H9 (cell line): ENCODE measurements at regions not wholly inside any gene's neighbourhood (a gene's known extent, or its start where the extent isn't known, plus 50 kb on each side); places are given as distances from the start of the nearest gene placed in this dataset.
"Not testable (repeated sequence)": the region's sequence is repeated elsewhere in the genome, so short reads cannot be mapped to it uniquely, and the experiment has no call there.

Source experiments
- DNase-seq: peaks from one replicate; pipeline ENCODE4 v3.0.0-alpha.2; 2017
- H2AFZ ChIP-seq: one replicate; pipeline ENCODE4 v1.6.1; 2013; ENCODE audit warnings: mild to moderate bottlenecking, low read length, control low read depth, moderate library complexity
- H2AK5ac ChIP-seq: 2 replicates; pipeline ENCODE4 v1.6.1; 2013; ENCODE audit warnings: low read length, control low read depth, mixed read lengths; ENCODE audit not compliant: insufficient read length
- H2BK120ac ChIP-seq: one replicate; pipeline ENCODE4 v1.6.1; 2013; ENCODE audit warnings: low read depth, mild to moderate bottlenecking, low read length, control low read depth, inconsistent platforms; ENCODE audit not compliant: poor library complexity, severe bottlenecking
- H2BK12ac ChIP-seq: 2 replicates; pipeline ENCODE4 v1.6.1; 2013; ENCODE audit warnings: low read length, control low read depth, mixed read lengths, low read depth; ENCODE audit not compliant: insufficient read length
- H2BK15ac ChIP-seq: 2 replicates; pipeline ENCODE4 v1.6.1; 2013; ENCODE audit warnings: low read depth, low read length, control low read depth
- H2BK20ac ChIP-seq: one replicate; pipeline ENCODE4 v1.6.1; 2013; ENCODE audit warnings: low read depth, mild to moderate bottlenecking, low read length, control low read depth, inconsistent platforms; ENCODE audit not compliant: poor library complexity, severe bottlenecking
- H2BK5ac ChIP-seq: 2 replicates; pipeline ENCODE4 v1.6.1; 2013; ENCODE audit warnings: low read length, control low read depth, mixed read lengths; ENCODE audit not compliant: insufficient read length
- H3K14ac ChIP-seq: 2 replicates; pipeline ENCODE4 v1.6.1; 2013; ENCODE audit warnings: low read length, control low read depth; ENCODE audit not compliant: insufficient read depth
- H3K18ac ChIP-seq: 2 replicates; pipeline ENCODE4 v1.6.1; 2013; ENCODE audit warnings: low read depth, mild to moderate bottlenecking, mixed read lengths, low read length, control low read depth; ENCODE audit not compliant: insufficient read length
- H3K23ac ChIP-seq: 2 replicates; pipeline ENCODE4 v1.6.1; 2013; ENCODE audit warnings: low read length, control low read depth, mixed read lengths, low read depth; ENCODE audit not compliant: insufficient read length
- H3K23me2 ChIP-seq: 2 replicates; pipeline ENCODE4 v1.6.1; 2013; ENCODE audit warnings: low read depth, mild to moderate bottlenecking, mixed read lengths, low read length, control low read depth; ENCODE audit not compliant: insufficient read length, poor library complexity, severe bottlenecking
- H3K27ac ChIP-seq: 2 replicates; pipeline ENCODE4 v1.5.1; 2013; ENCODE audit warnings: low read length, control low read depth, mixed read lengths, low read depth; ENCODE audit not compliant: insufficient read length
- H3K27me3 ChIP-seq: 2 replicates; pipeline ENCODE4 v1.6.1; 2013; ENCODE audit warnings: low read length, control low read depth, inconsistent platforms; ENCODE audit not compliant: insufficient read depth
- H3K4ac ChIP-seq: 2 replicates; pipeline ENCODE4 v1.6.1; 2013; ENCODE audit warnings: low read depth, mild to moderate bottlenecking, control low read depth, inconsistent platforms, low read length, moderate library complexity
- H3K4me1 ChIP-seq: 2 replicates; pipeline ENCODE4 v1.6.1; 2013; ENCODE audit warnings: low read length, control low read depth, inconsistent platforms; ENCODE audit not compliant: insufficient read depth
- H3K4me2 ChIP-seq: 2 replicates; pipeline ENCODE4 v1.6.1; 2013; ENCODE audit warnings: low read length, control low read depth, mixed read lengths; ENCODE audit not compliant: insufficient read length, insufficient read depth
- H3K56ac ChIP-seq: 2 replicates; pipeline ENCODE4 v1.6.1; 2013; ENCODE audit warnings: low read depth, mild to moderate bottlenecking, mixed read lengths, low read length, control low read depth; ENCODE audit not compliant: insufficient read length
- H3K79me1 ChIP-seq: 2 replicates; pipeline ENCODE4 v1.6.1; 2013; ENCODE audit warnings: low read depth, mild to moderate bottlenecking, moderate library complexity, low read length, control low read depth, inconsistent platforms; ENCODE audit not compliant: insufficient read depth, poor library complexity, severe bottlenecking
- H3K79me2 ChIP-seq: 2 replicates; pipeline ENCODE4 v1.6.1; 2013; ENCODE audit warnings: low read length, control low read depth, inconsistent platforms; ENCODE audit not compliant: insufficient read depth
- H3K9ac ChIP-seq: 2 replicates; pipeline ENCODE4 v1.6.1; 2013; ENCODE audit warnings: low read length, control low read depth, mixed read lengths; ENCODE audit not compliant: insufficient read length; ENCODE audit errors: extremely low read depth
- H3K9me3 ChIP-seq: one replicate; pipeline ENCODE4 v1.6.1; 2013; ENCODE audit warnings: low read depth, low read length, inconsistent platforms; ENCODE audit not compliant: control insufficient read depth
- H3T11ph ChIP-seq: one replicate; pipeline ENCODE4 v1.6.1; 2013; ENCODE audit warnings: mild to moderate bottlenecking, low read length, control low read depth, inconsistent platforms
- H4K20me1 ChIP-seq: one replicate; pipeline ENCODE4 v1.6.1; 2013; ENCODE audit not compliant: control insufficient read depth, insufficient read length, insufficient read depth
- H4K5ac ChIP-seq: 2 replicates; pipeline ENCODE4 v1.6.1; 2013; ENCODE audit warnings: low read depth, mild to moderate bottlenecking, mixed read lengths, low read length, control low read depth; ENCODE audit not compliant: insufficient read length
- H4K8ac ChIP-seq: replicated peaks from 2 replicates; pipeline ENCODE4 v1.6.1; 2013; ENCODE audit warnings: low read length, control low read depth, mixed read lengths, low read depth; ENCODE audit not compliant: insufficient read length
- H4K91ac ChIP-seq: 2 replicates; pipeline ENCODE4 v1.6.1; 2013; ENCODE audit warnings: low read depth, mild to moderate bottlenecking, moderate library complexity, mixed read lengths, low read length, control low read depth; ENCODE audit not compliant: insufficient read length
- H3K27ac Mint-ChIP-seq, 3 experiments: 2 replicates in 2 of 3; 3 replicates in 1 of 3; pipeline ENCODE4 v1.8.0; 2020 to 2021; ENCODE audit warnings: mixed read lengths in 3 of 3, mild to moderate bottlenecking in 1 of 3, moderate library complexity in 1 of 3
- H3K27me3 Mint-ChIP-seq: 2 replicates; pipeline ENCODE4 v1.8.0; 2021; ENCODE audit warnings: low read depth, mild to moderate bottlenecking, moderate library complexity, mixed read lengths
- H3K36me3 Mint-ChIP-seq, 3 experiments: 2 replicates in 2 of 3; 3 replicates in 1 of 3; pipeline ENCODE4 v1.8.0; 2020 to 2021; ENCODE audit warnings: low read depth in 3 of 3, mixed read lengths in 3 of 3; ENCODE audit not compliant: insufficient read depth in 1 of 3
- H3K4me1 Mint-ChIP-seq, 2 experiments: 2 replicates each; pipeline ENCODE4 v1.8.0; 2020; ENCODE audit warnings: mixed read lengths in 2 of 2
- H3K4me3 Mint-ChIP-seq, 2 experiments: 2 replicates in 1 of 2; 3 replicates in 1 of 2; pipeline ENCODE4 v1.8.0; 2020 to 2021; ENCODE audit warnings: mild to moderate bottlenecking in 2 of 2, mixed read lengths in 2 of 2, moderate library complexity in 1 of 2
- H3K9me3 Mint-ChIP-seq, 2 experiments: 2 replicates in 1 of 2; 3 replicates in 1 of 2; pipeline ENCODE4 v1.8.0; 2020; ENCODE audit warnings: mild to moderate bottlenecking in 2 of 2, mixed read lengths in 2 of 2, moderate library complexity in 1 of 2
- WGBS: extraction: QIAGEN DNeasy Blood & Tissue Kit; methylation state at CpG from one replicate; pipeline ENCODE4 v1.1.7; 2013; ENCODE audit warnings: missing lambda C conversion rate, low lambda C conversion rate, mixed read lengths; ENCODE audit not compliant: insufficient read length; ENCODE audit errors: extremely low coverage; 5-methylcytosine and 5-hydroxymethylcytosine counted together
- TF ChIP-seq, protein P1 (sequence below): fragments of 200-600 bp; sonication (generic); conservative IDR thresholded peaks from 3 replicates; pipeline ENCODE4 v1.8.0; 2021; ENCODE audit warnings: antibody characterized with exemption, mild to moderate bottlenecking

DNA sequence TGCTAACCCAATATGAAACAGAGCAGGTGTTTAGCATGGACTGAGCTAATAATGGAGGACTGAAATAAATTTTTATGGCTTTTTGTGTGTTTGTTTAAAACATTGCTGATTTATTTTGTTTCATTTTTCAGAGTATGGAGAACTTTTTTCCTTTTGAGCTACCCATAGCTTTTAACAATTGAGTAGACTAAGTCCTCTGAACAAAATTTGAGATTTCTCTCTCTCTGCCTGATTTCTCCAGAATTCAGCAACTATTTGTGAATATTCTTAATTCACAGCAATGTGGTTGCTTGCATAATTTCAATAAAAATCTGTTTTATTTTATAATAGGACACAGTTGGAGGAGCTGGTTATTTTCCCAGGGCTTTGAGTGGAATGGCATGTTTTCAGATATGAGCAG is 103.7 kb downstream of the TPBG start:
- TF ChIP-seq, protein P1, sequence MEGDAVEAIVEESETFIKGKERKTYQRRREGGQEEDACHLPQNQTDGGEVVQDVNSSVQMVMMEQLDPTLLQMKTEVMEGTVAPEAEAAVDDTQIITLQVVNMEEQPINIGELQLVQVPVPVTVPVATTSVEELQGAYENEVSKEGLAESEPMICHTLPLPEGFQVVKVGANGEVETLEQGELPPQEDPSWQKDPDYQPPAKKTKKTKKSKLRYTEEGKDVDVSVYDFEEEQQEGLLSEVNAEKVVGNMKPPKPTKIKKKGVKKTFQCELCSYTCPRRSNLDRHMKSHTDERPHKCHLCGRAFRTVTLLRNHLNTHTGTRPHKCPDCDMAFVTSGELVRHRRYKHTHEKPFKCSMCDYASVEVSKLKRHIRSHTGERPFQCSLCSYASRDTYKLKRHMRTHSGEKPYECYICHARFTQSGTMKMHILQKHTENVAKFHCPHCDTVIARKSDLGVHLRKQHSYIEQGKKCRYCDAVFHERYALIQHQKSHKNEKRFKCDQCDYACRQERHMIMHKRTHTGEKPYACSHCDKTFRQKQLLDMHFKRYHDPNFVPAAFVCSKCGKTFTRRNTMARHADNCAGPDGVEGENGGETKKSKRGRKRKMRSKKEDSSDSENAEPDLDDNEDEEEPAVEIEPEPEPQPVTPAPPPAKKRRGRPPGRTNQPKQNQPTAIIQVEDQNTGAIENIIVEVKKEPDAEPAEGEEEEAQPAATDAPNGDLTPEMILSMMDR = no peak
- no peak overlapping the region for H3K27ac Mint-ChIP-seq

DNA sequence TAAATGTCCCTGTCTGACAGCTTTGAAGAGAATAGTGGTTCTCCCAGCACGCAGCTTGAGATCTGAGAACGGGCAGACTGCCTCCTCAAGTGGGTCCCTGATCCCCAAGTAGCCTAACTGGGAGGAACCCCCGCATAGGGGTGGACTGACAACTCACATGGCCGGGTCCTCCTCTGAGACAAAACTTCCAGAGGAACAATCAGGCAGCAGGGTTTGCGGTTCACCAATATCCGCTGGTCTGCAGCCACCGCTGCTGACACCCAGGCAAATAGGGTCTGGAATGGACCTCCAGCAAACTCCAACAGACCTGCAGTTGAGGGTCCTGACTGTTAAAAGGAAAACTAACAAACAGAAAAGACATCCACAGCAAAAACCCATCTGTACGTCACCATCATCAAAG is 106.5 kb downstream of the TPBG start:
- not testable (repeated sequence) for H2AK5ac ChIP-seq, H3K18ac ChIP-seq, H4K5ac ChIP-seq, H4K8ac ChIP-seq, H3K4me1 Mint-ChIP-seq, H3K27ac ChIP-seq, H3K27ac Mint-ChIP-seq, H4K20me1 ChIP-seq, H3K4me2 ChIP-seq, H2AFZ ChIP-seq, H2BK120ac ChIP-seq, H3K23ac ChIP-seq, H2BK15ac ChIP-seq, H3K27me3 Mint-ChIP-seq, H3K4me1 ChIP-seq, H3T11ph ChIP-seq, H3K27me3 ChIP-seq, H3K4ac ChIP-seq, H3K23me2 ChIP-seq, H3K56ac ChIP-seq, H4K91ac ChIP-seq, DNase-seq, H3K14ac ChIP-seq, H2BK12ac ChIP-seq, H3K79me1 ChIP-seq, H2BK20ac ChIP-seq, H3K9ac ChIP-seq, H3K4me3 Mint-ChIP-seq, H3K79me2 ChIP-seq, H2BK5ac ChIP-seq
- peaks cover 21% of the 10 kb centered on the region for H3K9me3 ChIP-seq
- WGBS = no CpG with 5 or more reads among the region's 8 CpGs
- Mint-ChIP-seq H3K9me3 (peaks cover 51 to 57% of the 10 kb centered on the region in 2 experiments), H3K36me3 (peaks cover 22 to 38% (median 31%) of the 10 kb centered on the region in 3 experiments)

More for the DNA sequence above, 103.7 kb downstream of the TPBG start:
- Histone ChIP-seq H3K4me2 (no peak overlapping the region), H4K8ac (no peak overlapping the region), H3K18ac (no peak overlapping the region), H2BK5ac (no peak overlapping the region), H3K79me1 (no peaks in the 10 kb centered on the region), H3K4me1 (no peaks in the 10 kb centered on the region), H2BK15ac (no peak overlapping the region), H4K20me1 (no peaks in the 10 kb centered on the region), H2AFZ (no peak overlapping the region), H2BK120ac (no peak overlapping the region), H3K4ac (no peak overlapping the region), H3K27ac (no peak overlapping the region), H3K79me2 (no peaks in the 10 kb centered on the region), H3K9ac (no peak overlapping the region), H2BK12ac (no peak overlapping the region), H2BK20ac (no peak overlapping the region), H3K23ac (no peak overlapping the region), H3K9me3 (peaks cover 21% of the 10 kb centered on the region), H4K91ac (no peak overlapping the region), H3K27me3 (no peaks in the 10 kb centered on the region), H3K23me2 (no peaks in the 10 kb centered on the region), H2AK5ac (no peak overlapping the region), H3K56ac (no peak overlapping the region), H3T11ph (no peak overlapping the region), H4K5ac (no peak overlapping the region), H3K14ac (no peak overlapping the region)
- Mint-ChIP-seq H3K4me1 (no peaks in the 10 kb centered on the region), H3K27me3 (no peaks in the 10 kb centered on the region; the same call in 1 of the 2 replicates), H3K36me3 (peaks cover 22 to 38% (median 31%) of the 10 kb centered on the region in 3 experiments), H3K4me3 (no peak overlapping the region), H3K9me3 (peaks cover 49 to 54% of the 10 kb centered on the region in 2 experiments)
- DNase-seq = no peak
